RWPE2 (cell line): ENCODE measurements at regions not wholly inside any gene's neighbourhood (a gene's known extent, or its start where the extent isn't known, plus 50 kb on each side); places are given as distances from the start of the nearest gene placed in this dataset.

Source experiments
- ATAC-seq: fragments of 200-7000 bp; cut with Tn5 transposase; 3 replicates; pipeline ENCODE4 v1.9.1; 2021; ENCODE audit warnings: low read depth
- DNase-seq: peaks from one replicate; pipeline ENCODE4 v3.0.0-alpha.2; 2020; ENCODE audit warnings: low spot score
- H3K27ac ChIP-seq: fragments of 450-650 bp; 2 replicates; pipeline ENCODE4 v1.5.1; 2017; ENCODE audit warnings: mild to moderate bottlenecking; ENCODE audit not compliant: poor library complexity, severe bottlenecking
- H3K27me3 ChIP-seq: fragments of 250-450 bp; sonication (Bioruptor Pico); 2 replicates; pipeline ENCODE4 v1.5.1; 2021; ENCODE audit warnings: mild to moderate bottlenecking, moderate library complexity; ENCODE audit not compliant: insufficient read depth, poor library complexity, severe bottlenecking
- H3K36me3 ChIP-seq: fragments of 250-450 bp; sonication (Bioruptor Pico); 2 replicates; pipeline ENCODE4 v1.5.1; 2020; ENCODE audit warnings: low read depth, mild to moderate bottlenecking, moderate library complexity
- H3K4me1 ChIP-seq: fragments of 250-450 bp; sonication (Bioruptor Pico); 2 replicates; pipeline ENCODE4 v1.5.1; 2021; ENCODE audit warnings: mild to moderate bottlenecking, moderate library complexity; ENCODE audit not compliant: insufficient read depth, poor library complexity, severe bottlenecking
- H3K4me3 ChIP-seq: fragments of 250-450 bp; sonication (Bioruptor Pico); 2 replicates; pipeline ENCODE4 v1.5.1; 2021; ENCODE audit warnings: mild to moderate bottlenecking, moderate library complexity; ENCODE audit not compliant: severe bottlenecking
- H3K9me3 ChIP-seq: fragments of 250-450 bp; sonication (Bioruptor Pico); 2 replicates; pipeline ENCODE4 v1.5.1; 2021; ENCODE audit warnings: mild to moderate bottlenecking, moderate library complexity; ENCODE audit not compliant: severe bottlenecking
- TF ChIP-seq, protein P1 (sequence below): fragments of 450-650 bp; IDR thresholded peaks from one replicate; pipeline ENCODE4 v1.5.1; 2017; ENCODE audit warnings: mild to moderate bottlenecking, moderate library complexity; ENCODE audit not compliant: poor library complexity, severe bottlenecking

DNA sequence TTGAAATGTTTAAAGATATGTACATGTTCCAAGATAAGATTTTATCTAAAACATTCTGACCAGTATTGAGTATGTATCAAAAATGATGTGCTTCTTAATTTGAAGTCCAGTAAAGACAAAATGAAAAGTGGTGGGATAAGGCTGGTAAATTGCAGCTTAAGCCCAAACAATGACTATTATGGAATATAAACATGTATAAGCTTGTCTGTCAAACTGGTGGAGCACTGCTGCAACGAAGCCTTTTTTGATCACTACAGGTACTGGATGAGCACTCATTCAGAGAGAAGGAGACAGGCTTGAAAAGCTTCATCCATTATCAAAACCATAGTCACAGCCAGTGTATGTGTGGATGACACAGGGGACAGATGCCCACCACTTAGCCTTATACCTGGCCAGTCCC, 138.4 kb downstream of the ATP23 start:
- Histone ChIP-seq H3K27ac (no peak overlapping the region), H3K4me1 (peaks cover 9% of the 10 kb centered on the region), H3K27me3 (no peaks in the 10 kb centered on the region), H3K4me3 (no peak overlapping the region), H3K36me3 (no peaks in the 10 kb centered on the region), H3K9me3 (no peaks in the 10 kb centered on the region)
- DNase-seq = no peak
- no peak for ATAC-seq
- TF ChIP-seq, protein P1, sequence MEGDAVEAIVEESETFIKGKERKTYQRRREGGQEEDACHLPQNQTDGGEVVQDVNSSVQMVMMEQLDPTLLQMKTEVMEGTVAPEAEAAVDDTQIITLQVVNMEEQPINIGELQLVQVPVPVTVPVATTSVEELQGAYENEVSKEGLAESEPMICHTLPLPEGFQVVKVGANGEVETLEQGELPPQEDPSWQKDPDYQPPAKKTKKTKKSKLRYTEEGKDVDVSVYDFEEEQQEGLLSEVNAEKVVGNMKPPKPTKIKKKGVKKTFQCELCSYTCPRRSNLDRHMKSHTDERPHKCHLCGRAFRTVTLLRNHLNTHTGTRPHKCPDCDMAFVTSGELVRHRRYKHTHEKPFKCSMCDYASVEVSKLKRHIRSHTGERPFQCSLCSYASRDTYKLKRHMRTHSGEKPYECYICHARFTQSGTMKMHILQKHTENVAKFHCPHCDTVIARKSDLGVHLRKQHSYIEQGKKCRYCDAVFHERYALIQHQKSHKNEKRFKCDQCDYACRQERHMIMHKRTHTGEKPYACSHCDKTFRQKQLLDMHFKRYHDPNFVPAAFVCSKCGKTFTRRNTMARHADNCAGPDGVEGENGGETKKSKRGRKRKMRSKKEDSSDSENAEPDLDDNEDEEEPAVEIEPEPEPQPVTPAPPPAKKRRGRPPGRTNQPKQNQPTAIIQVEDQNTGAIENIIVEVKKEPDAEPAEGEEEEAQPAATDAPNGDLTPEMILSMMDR = no peak

DNA sequence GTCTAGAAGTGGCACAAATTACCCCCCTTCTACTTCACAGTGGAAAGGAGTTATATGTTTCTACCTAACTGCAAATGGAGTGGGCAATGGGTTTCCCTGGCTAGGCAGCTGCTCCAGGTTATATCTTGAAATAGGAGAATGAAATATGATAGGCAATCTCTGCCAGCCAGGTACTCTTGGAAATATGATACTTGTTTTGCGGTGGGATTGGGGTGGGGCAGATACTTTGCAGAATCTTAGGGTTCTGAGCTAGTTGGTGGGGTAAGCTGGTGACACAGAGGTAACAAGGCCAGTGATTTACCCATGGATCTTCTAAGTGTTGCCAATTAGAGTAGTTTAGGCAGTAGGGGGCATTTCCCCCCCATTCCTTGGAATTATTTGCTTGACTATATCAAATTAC, 140.1 kb downstream of the ATP23 start:
- ATAC-seq (peak; percentile 91), DNase-seq (no peak)
- H3K4me3 ChIP-seq = no peak overlapping the region
- H3K36me3 ChIP-seq = no peaks in the 10 kb centered on the region
- H3K4me1 ChIP-seq = peaks cover 9% of the 10 kb centered on the region
- H3K27me3 ChIP-seq = no peaks in the 10 kb centered on the region
- TF ChIP-seq, protein P1 = no peak
- H3K9me3 ChIP-seq = no peaks in the 10 kb centered on the region
- H3K27ac ChIP-seq = no peak overlapping the region

DNA sequence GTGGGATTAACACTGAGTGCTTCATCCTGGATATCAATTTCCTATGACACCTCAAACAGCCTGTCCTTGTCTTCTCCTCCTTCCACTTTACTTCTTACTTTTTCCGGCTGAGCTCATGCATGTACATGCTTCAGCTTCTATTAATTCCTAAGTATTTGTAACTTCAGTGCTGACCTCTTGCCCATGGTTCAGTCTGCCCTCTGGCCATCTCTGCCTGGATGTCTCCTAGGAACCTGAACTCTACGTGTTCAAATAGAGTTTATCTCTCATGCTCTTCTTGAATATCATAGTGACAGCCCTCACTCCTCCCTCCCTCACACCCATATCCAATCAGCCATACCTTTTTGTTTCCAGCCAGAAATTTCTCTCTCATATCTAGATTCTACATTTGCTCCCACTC, 141.6 kb downstream of the ATP23 start:
- TF ChIP-seq, protein P1 = no peak
- H3K9me3 ChIP-seq = no peaks in the 10 kb centered on the region
- H3K36me3 ChIP-seq = no peaks in the 10 kb centered on the region
- ATAC-seq (no peak), DNase-seq (no peak)
- peaks cover 9% of the 10 kb centered on the region for H3K4me1 ChIP-seq
- no peak overlapping the region for H3K4me3 ChIP-seq
- H3K27ac ChIP-seq = no peak overlapping the region
- H3K27me3 ChIP-seq = no peaks in the 10 kb centered on the region

DNA sequence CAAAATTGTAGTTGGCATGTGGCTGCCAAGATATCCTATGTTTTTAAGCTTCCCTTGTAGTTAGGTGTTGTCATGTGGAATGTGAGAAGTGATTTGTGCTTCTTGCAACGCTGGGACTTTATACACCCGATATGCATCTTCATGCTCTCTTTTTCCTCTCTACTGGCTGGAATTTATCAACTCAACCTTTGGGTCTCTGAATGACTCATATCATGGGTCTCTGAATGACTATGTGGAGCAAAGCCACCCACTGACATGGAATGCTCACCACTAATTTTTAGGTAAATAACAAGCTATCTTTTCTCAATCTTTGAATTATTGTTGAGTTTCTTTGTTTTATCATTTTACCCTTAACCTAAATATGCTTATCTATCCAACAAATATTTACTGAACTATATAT, 144.6 kb downstream of the ATP23 start:
- H3K9me3 ChIP-seq = no peaks in the 10 kb centered on the region
- no peak for DNase-seq
- no peak overlapping the region for H3K27ac ChIP-seq
- ATAC-seq = no peak
- H3K36me3 ChIP-seq = no peaks in the 10 kb centered on the region
- H3K27me3 ChIP-seq = no peaks in the 10 kb centered on the region
- H3K4me3 ChIP-seq = no peak overlapping the region
- H3K4me1 ChIP-seq = peaks cover 9% of the 10 kb centered on the region
- TF ChIP-seq, protein P1 = no peak

DNA sequence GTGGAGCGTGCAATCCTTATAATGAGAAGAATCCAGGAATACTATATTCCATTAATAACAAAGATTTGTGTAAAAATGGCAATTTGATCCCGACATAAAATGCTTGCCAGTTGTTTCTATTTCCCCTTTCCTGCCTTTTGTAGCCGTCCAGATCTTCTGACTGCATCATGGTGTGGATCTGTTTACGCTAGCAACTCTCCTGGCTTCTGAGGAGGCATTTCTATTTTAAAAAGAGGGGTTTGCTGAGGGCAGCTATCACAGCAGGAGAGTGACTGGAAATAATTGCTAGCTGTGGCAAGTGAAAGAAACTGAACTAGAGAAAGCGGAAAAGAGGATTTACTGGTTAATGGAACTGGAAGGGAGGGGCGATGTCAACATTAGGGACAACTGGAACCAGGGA, 145.6 kb downstream of the ATP23 start:
- Histone ChIP-seq H3K27me3 (no peaks in the 10 kb centered on the region), H3K36me3 (no peaks in the 10 kb centered on the region), H3K9me3 (no peaks in the 10 kb centered on the region), H3K4me3 (no peak overlapping the region), H3K27ac (no peak overlapping the region), H3K4me1 (no peaks in the 10 kb centered on the region)
- ATAC-seq (no peak), DNase-seq (no peak)
- TF ChIP-seq, protein P1 = no peak
